Lower leg skin (tissue), 4 donors: ENCODE measurements at regions not wholly inside any gene's neighbourhood (a gene's known extent, or its start where the extent isn't known, plus 50 kb on each side); places are given as distances from the start of the nearest gene placed in this dataset.

ENCODE experiments used
- DNase-seq, 2 donors: peaks; one replicate each; pipeline ENCODE4 v3.0.0-alpha.2; 2019; ENCODE audit warnings: low spot score in 2 of 2
- H3K4me3 ChIP-seq: fragments of 200-600 bp; sonication (generic); 2 replicates; pipeline ENCODE4 v1.5.1; 2017; ENCODE audit warnings: mild to moderate bottlenecking, low read depth; ENCODE audit not compliant: poor library complexity, severe bottlenecking
- CTCF ChIP-seq, 3 donors: fragments of 450-650 bp; IDR thresholded peaks; one replicate each; pipeline ENCODE4 v1.5.1; 2016; ENCODE audit warnings: antibody characterized with exemption in 3 of 3, mild to moderate bottlenecking in 3 of 3, moderate library complexity in 2 of 3
- POLR2A ChIP-seq, 2 donors: fragments of 450-650 bp; IDR thresholded peaks; one replicate each; pipeline ENCODE4 v1.6.1; 2016 to 2017; ENCODE audit warnings: antibody characterized with exemption in 2 of 2, mild to moderate bottlenecking in 1 of 2, moderate library complexity in 1 of 2
- WGBS, 2 donors: methylation state at CpG; one replicate each; pipeline ENCODE4 v1.1.5; 2018; 5-methylcytosine and 5-hydroxymethylcytosine counted together
- intact Hi-C: fragments of 100-400 bp; cut with DNase I; formaldehyde crosslinking; loops from one replicate; pipeline ENCODE4 v1.15.0; 2023; ENCODE audit warnings: low total_unique reads

GRCh38 chr16:49128740-49129139, 152.9 kb downstream of the CBLN1 start:
- DNase-seq, result no peak
- WGBS, 2 donors, result 63 to 65% methylated on average over 2 of the region's 2 CpGs
- intact Hi-C loops, result no loop called here
- TF ChIP-seq POLR2A (IDR thresholded peaks at IDR 0.05) (no peak), CTCF (IDR thresholded peaks at IDR 0.05) (no peak)
- H3K4me3 ChIP-seq, result no peak overlapping the region

- 17 to 29% methylated on average over 1 of the region's 1 CpG for WGBS, 2 donors
Measured at GRCh38 chr16:49127103-49127502, 154.5 kb downstream of the CBLN1 start.

GRCh38 chr16:49121636-49122035, 160.0 kb downstream of the CBLN1 start:
- 84 to 85% methylated on average over 5 of the region's 5 CpGs for WGBS, 2 donors
- no peak overlapping the region for H3K4me3 ChIP-seq
- no peak for DNase-seq
- intact Hi-C loops, result no loop called here
- TF ChIP-seq CTCF (IDR thresholded peaks at IDR 0.05) (no peak), POLR2A (IDR thresholded peaks at IDR 0.05) (no peak)

More at GRCh38 chr16:49127103-49127502, 154.5 kb downstream of the CBLN1 start:
- H3K4me3 ChIP-seq, result no peak overlapping the region
- no peak for DNase-seq
- TF ChIP-seq POLR2A (IDR thresholded peaks at IDR 0.05) (no peak), CTCF (IDR thresholded peaks at IDR 0.05) (no peak)
- intact Hi-C loops, result no loop called here

- intact Hi-C loops, result no loop called here
- DNase-seq, result no peak
- 79 to 80% methylated on average over 6 of the region's 6 CpGs for WGBS, 2 donors
- H3K4me3 ChIP-seq, result no peak overlapping the region
- no peak for TF ChIP-seq CTCF (IDR thresholded peaks at IDR 0.05)
- no peak for TF ChIP-seq POLR2A (IDR thresholded peaks at IDR 0.05)
Measured at GRCh38 chr16:49120631-49121030, 161.0 kb downstream of the CBLN1 start.

GRCh38 chr16:49116873-49117272, 164.8 kb downstream of the CBLN1 start:
- WGBS, 2 donors, result 71 to 74% methylated on average over 7 of the region's 7 CpGs
- H3K4me3 ChIP-seq, result no peak overlapping the region
- TF ChIP-seq CTCF (IDR thresholded peaks at IDR 0.05) (no peak), POLR2A (IDR thresholded peaks at IDR 0.05) (no peak)
- intact Hi-C loops, result no loop called here
- DNase-seq, result no peak

- 70% methylated on average over 9 of the region's 9 CpGs for WGBS, 2 donors
- no peak overlapping the region for H3K4me3 ChIP-seq
- no peak for DNase-seq
- TF ChIP-seq CTCF (IDR thresholded peaks at IDR 0.05), result no peak
- TF ChIP-seq POLR2A (IDR thresholded peaks at IDR 0.05), result no peak
- intact Hi-C loops, result no loop called here
Measured at GRCh38 chr16:49115956-49116355, 165.7 kb downstream of the CBLN1 start.
